Small intestine (tissue), 7 donors: ENCODE measurements at regions not wholly inside any gene's neighbourhood (a gene's known extent, or its start where the extent isn't known, plus 50 kb on each side); places are given as distances from the start of the nearest gene placed in this dataset.

Source experiments
- DNase-seq, 2 donors: peaks; one replicate each; pipeline versions ENCODE4 v3.0.0 to v3.0.0-alpha.2; 2013
- FAIRE-seq: peaks from 2 replicates; lab custom pipeline; 2012; peaks lifted over from hg19 to GRCh38; lab: Jason Lieb, UNC
- H3K27ac ChIP-seq, 3 donors: one replicate each; pipeline ENCODE4 v1.5.1; 2013; ENCODE audit warnings: low read length in 2 of 3, mild to moderate bottlenecking in 2 of 3, control low read depth in 1 of 3, inconsistent platforms in 1 of 3, low read depth in 1 of 3, moderate library complexity in 1 of 3
- H3K27me3 ChIP-seq, 3 donors: one replicate each; pipeline ENCODE4 v1.6.1; 2013; ENCODE audit warnings: low read length in 3 of 3, inconsistent platforms in 1 of 3; ENCODE audit not compliant: control insufficient read depth in 3 of 3, insufficient read depth in 3 of 3
- H3K36me3 ChIP-seq, 3 donors: one replicate each; pipeline ENCODE4 v1.6.1; 2013; ENCODE audit warnings: low read length in 3 of 3, inconsistent platforms in 1 of 3, low read depth in 1 of 3, mild to moderate bottlenecking in 1 of 3, moderate library complexity in 1 of 3; ENCODE audit not compliant: control insufficient read depth in 3 of 3, insufficient read depth in 2 of 3
- H3K4me1 ChIP-seq, 3 donors: one replicate each; pipeline ENCODE4 v1.6.1; 2013; ENCODE audit warnings: low read length in 2 of 3, inconsistent platforms in 1 of 3, low read depth in 1 of 3, mild to moderate bottlenecking in 1 of 3, moderate library complexity in 1 of 3; ENCODE audit not compliant: control insufficient read depth in 3 of 3, insufficient read depth in 2 of 3
- H3K4me3 ChIP-seq, 3 donors: one replicate each; pipeline ENCODE4 v1.5.1; 2013; ENCODE audit warnings: low read length in 3 of 3, control low read depth in 1 of 3, inconsistent platforms in 1 of 3, low read depth in 1 of 3, mild to moderate bottlenecking in 1 of 3, moderate library complexity in 1 of 3
- H3K9me3 ChIP-seq, 2 donors: one replicate each; pipeline ENCODE4 v1.6.1; 2013; ENCODE audit warnings: low read depth in 1 of 2, low read length in 1 of 2; ENCODE audit not compliant: control insufficient read depth in 2 of 2, insufficient read depth in 1 of 2
- WGBS, 3 donors: extraction: QIAGEN DNeasy Blood & Tissue Kit; methylation state at CpG; one replicate each; pipeline ENCODE4 v1.1.7; 2013; 5-methylcytosine and 5-hydroxymethylcytosine counted together
- donor health status: healthy with polysubstance abuse.
- donor health status: control.
- donor health status: control.
- donor health status: Bipolar disorder and iron deficiency.
- donor health status: healthy.

- no peaks in the 10 kb centered on the region for H3K36me3 ChIP-seq
- H3K9me3 ChIP-seq = no peaks in the 10 kb centered on the region
- DNase-seq = no peak
- no peak overlapping the region for H3K27ac ChIP-seq
- no peak for FAIRE-seq
- H3K27me3 ChIP-seq = no peaks in the 10 kb centered on the region
- 89 to 93% (median 90%) methylated on average over 4 of the region's 4 CpGs for WGBS, 3 donors
- no peak overlapping the region for H3K4me3 ChIP-seq
- peaks cover 0 to 3% (median 0%) of the 10 kb centered on the region in 3 donors for H3K4me1 ChIP-seq
These were observed 57.9 kb upstream of the SLC5A9 start for GRCh38 chr1:48164571-48164970.

- H3K9me3 ChIP-seq = no peaks in the 10 kb centered on the region
- H3K27me3 ChIP-seq = no peaks in the 10 kb centered on the region
- WGBS, 3 donors = 55 to 72% (median 65%) methylated on average over 6 of the region's 6 CpGs
- H3K27ac ChIP-seq = no peak overlapping the region
- DNase-seq = peak in 1 of 2 donors; percentile 75
- no peak overlapping the region for H3K4me3 ChIP-seq
- peaks cover 0 to 3% (median 0%) of the 10 kb centered on the region in 3 donors for H3K4me1 ChIP-seq
- H3K36me3 ChIP-seq = no peaks in the 10 kb centered on the region
- no peak for FAIRE-seq
These were observed 61.9 kb upstream of the SLC5A9 start for GRCh38 chr1:48160486-48161132.

GRCh38 chr1:48139275-48139674 is 83.2 kb upstream of the SLC5A9 start:
- WGBS, 3 donors = 73 to 86% (median 78%) methylated on average over 2 of the region's 2 CpGs
- peaks cover 0 to 4% of the 10 kb centered on the region in 2 donors for H3K9me3 ChIP-seq
- H3K4me1 ChIP-seq = no peaks in the 10 kb centered on the region
- no peak overlapping the region for H3K4me3 ChIP-seq
- H3K27ac ChIP-seq = no peak overlapping the region
- no peak for FAIRE-seq
- DNase-seq = no peak
- H3K27me3 ChIP-seq = peaks cover 0 to 3% (median 0%) of the 10 kb centered on the region in 3 donors
- H3K36me3 ChIP-seq = no peaks in the 10 kb centered on the region

- no peak for FAIRE-seq
- H3K36me3 ChIP-seq = no peaks in the 10 kb centered on the region
- no peak overlapping the region for H3K4me3 ChIP-seq
- H3K27ac ChIP-seq = no peak overlapping the region
- H3K9me3 ChIP-seq = no peaks in the 10 kb centered on the region
- WGBS, 3 donors = 70 to 82% (median 73%) methylated on average over 5 of the region's 5 CpGs
- no peaks in the 10 kb centered on the region for H3K27me3 ChIP-seq
- no peak for DNase-seq
- H3K4me1 ChIP-seq = no peaks in the 10 kb centered on the region
These were observed 94.5 kb upstream of the SLC5A9 start for GRCh38 chr1:48127735-48128685.

- DNase-seq (no peak), FAIRE-seq (no peak)
- Histone ChIP-seq H3K27ac (no peak overlapping the region), H3K27me3 (no peaks in the 10 kb centered on the region), H3K4me1 (no peaks in the 10 kb centered on the region), H3K36me3 (no peaks in the 10 kb centered on the region), H3K4me3 (no peak overlapping the region), H3K9me3 (no peaks in the 10 kb centered on the region)
- 97 to 100% (median 100%) methylated on average over 1 of the region's 1 CpG for WGBS, 3 donors
These were observed 98.9 kb upstream of the SLC5A9 start for GRCh38 chr1:48123647-48124046.

- Histone ChIP-seq H3K27ac (no peak overlapping the region), H3K4me1 (no peaks in the 10 kb centered on the region), H3K9me3 (no peaks in the 10 kb centered on the region), H3K36me3 (no peaks in the 10 kb centered on the region), H3K27me3 (no peaks in the 10 kb centered on the region), H3K4me3 (no peak overlapping the region)
- DNase-seq (no peak), FAIRE-seq (no peak)
- 59 to 76% (median 62%) methylated on average over 4 of the region's 4 CpGs for WGBS, 3 donors
These were observed 100.6 kb upstream of the SLC5A9 start for GRCh38 chr1:48121955-48122354.

GRCh38 chr1:48120621-48121020 is 101.9 kb upstream of the SLC5A9 start:
- Histone ChIP-seq H3K4me3 (no peak overlapping the region), H3K27ac (no peak overlapping the region), H3K27me3 (no peaks in the 10 kb centered on the region), H3K4me1 (no peaks in the 10 kb centered on the region), H3K36me3 (no peaks in the 10 kb centered on the region), H3K9me3 (peaks cover 0 to 6% of the 10 kb centered on the region in 2 donors)
- no peak for FAIRE-seq
- no peak for DNase-seq

GRCh38 chr1:48115835-48116234 is 106.7 kb upstream of the SLC5A9 start:
- FAIRE-seq = no peak

More at GRCh38 chr1:48115835-48116234, 106.7 kb upstream of the SLC5A9 start:
- DNase-seq = peak; percentile 23 to 37
- H3K27me3 ChIP-seq = no peaks in the 10 kb centered on the region
- H3K4me3 ChIP-seq = no peak overlapping the region
- H3K27ac ChIP-seq = no peak overlapping the region
- H3K36me3 ChIP-seq = no peaks in the 10 kb centered on the region
- no peaks in the 10 kb centered on the region for H3K4me1 ChIP-seq
- peaks cover 0 to 6% of the 10 kb centered on the region in 2 donors for H3K9me3 ChIP-seq
